ENCODE measurements at regions not wholly inside any gene's neighbourhood (a gene's known extent, or its start where the extent isn't known, plus 50 kb on each side); places are given as distances from the start of the nearest gene placed in this dataset.

DNA sequence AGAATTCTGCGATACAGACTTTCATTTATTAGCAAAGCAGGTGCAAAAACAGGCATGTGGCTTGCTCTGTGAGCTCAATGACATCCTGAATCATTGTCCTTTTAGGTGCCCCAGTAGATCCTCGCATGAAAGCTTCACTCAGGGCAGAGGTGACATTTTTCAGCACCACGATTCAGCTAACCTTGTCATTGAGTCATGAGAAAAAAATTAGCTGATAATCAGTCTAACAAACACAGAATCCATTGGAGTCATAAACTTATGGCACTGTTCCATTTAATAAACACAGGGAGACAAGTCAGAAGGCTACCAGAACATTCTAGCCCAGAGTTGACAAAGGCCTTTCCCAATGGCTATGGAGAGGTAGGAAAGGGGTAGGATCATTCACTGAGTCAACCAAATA, 104.8 kb upstream of the RAD23B start:
- no peak for TF ChIP-seq POLR2A (IDR thresholded peaks at IDR 0.05; ENCODE audit: low read depth, low read length)
- no peak for FAIRE-seq
- no peak for DNase-seq (ENCODE audit: insufficient read length, low spot score)

DNA sequence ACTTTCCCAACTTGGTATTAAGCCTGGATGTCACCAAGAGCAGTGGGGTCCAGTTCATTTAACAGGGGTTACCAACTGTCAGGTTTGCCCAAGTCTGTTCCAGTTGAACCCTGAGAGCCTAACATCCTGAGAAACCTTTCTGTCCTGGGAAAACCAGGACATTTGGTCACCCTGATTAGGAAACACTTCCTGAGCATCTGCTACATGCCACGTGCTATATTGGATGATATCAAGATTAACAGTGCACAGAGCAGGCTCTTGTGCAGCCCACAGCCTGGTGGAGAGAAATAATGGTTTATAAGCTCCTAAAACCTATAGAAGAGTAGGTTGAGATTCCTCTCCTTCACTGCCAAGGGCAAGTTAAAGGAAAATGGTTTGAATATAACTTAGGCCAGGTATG, 102.9 kb upstream of the RAD23B start:
- no peak for FAIRE-seq
- TF ChIP-seq POLR2A (IDR thresholded peaks at IDR 0.05; ENCODE audit: low read depth, low read length): no peak

DNA sequence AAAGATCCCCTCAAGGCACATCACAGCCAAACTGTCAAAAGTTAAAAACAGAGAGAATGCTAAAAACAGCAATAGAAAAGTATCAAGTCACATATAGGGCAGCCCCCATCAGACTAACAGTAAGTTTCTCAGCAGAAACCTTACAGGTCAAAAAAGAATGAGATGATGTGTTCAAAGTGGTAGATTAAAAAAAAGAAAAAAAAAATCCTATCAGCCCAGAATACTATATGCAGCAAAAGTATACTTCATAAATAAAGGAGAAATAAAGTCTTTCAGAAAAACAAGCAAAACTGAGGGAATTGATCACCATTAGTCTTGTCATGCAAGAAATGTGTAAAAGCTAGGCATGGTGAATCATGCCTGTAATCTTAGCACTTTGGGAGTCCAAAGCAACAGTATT, 99.9 kb upstream of the RAD23B start:
- peak; percentile 11 for FAIRE-seq
- DNase-seq (ENCODE audit: insufficient read length, low spot score): no peak
- no peak for TF ChIP-seq POLR2A (IDR thresholded peaks at IDR 0.05; ENCODE audit: low read depth, low read length)

More for the DNA sequence above, 102.9 kb upstream of the RAD23B start:
- no peak for DNase-seq (ENCODE audit: insufficient read length, low spot score)

DNA sequence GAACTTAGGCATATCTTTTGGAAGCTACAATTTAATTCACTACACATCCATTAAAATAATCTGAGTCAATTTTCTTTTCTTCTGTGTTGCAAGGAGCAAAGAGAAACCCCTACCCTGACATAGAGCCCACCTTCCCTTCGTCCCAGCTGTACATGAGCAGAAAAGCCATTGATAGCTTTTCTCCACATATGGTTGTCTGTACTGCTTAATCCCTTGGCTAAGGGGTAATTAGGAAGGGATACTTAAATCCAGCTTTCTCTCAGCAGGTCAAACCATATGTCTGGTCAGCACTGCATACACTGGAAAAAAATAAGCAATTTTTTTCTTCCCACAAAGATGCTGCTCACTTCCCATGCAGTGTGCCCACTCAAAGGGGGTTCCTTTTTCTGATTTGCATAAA, 94.7 kb upstream of the RAD23B start:
- no peak for FAIRE-seq

DNA sequence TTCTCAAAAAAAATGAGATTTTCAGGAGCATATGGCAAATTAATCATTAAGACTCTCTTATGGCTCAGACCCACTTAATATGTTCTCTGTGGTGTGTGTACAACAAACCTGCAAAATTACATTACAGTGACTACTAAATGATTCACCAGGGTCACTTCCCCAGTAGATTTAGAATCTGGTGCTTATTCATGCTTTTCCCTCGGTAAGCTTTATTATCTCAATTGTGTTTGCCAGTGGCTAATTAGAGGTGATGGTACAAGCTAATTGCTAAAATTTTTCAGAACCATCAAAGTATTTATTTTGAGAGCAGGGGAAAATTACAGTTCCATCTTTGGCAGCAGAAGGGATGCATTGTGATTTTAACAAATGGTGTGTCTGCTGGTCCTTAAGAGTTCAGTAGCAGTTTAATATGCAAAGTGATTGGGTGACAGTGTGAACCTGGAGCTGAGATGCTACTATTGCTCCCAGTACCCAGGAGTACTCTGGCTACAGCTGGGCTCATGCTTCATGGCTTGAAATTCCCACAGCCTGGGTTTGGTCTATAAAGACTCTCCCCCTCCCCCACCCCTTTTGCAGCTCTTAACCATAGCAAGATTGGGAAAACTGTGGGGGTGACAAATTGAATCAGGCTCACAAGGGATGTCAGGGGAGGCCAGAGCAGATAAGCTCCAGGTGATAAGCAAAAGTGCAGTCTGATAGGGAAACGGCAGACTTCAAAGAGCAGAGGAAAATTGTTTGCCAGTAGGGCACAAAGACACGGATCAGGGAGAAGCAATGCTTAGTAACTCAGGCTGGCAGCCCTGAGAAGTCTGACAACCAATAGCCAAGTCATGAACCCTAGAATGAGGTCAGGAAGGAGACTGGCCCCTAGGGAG, 92.8 kb upstream of the RAD23B start:
- FAIRE-seq (peak; percentile 98), DNase-seq (ENCODE audit: insufficient read length, low spot score) (peak; percentile 53)
- no peak for TF ChIP-seq POLR2A (IDR thresholded peaks at IDR 0.05; ENCODE audit: low read depth, low read length)

More for the DNA sequence above, 94.7 kb upstream of the RAD23B start:
- no peak for TF ChIP-seq POLR2A (IDR thresholded peaks at IDR 0.05; ENCODE audit: low read depth, low read length)
- no peak for DNase-seq (ENCODE audit: insufficient read length, low spot score)

DNA sequence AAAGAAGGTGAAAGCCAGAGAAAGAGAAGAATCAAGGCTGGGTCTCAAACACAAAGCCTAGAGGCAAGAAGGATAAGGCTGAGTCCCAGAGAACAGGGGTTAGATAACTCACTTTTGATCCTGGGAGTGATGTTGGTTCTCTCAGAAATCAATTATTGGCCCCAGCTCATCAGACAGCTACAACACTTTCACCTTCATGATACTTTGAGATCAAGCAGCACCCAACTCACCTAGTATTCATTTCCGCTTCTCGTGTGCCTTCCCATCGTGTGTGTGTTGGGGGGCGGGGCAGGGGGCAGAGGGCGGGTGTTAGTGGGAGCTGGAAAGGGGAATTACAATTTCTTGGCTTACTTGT, 92.2 kb upstream of the RAD23B start:
- no peak for TF ChIP-seq POLR2A (IDR thresholded peaks at IDR 0.05; ENCODE audit: low read depth, low read length)
- no peak for FAIRE-seq
- no peak for DNase-seq (ENCODE audit: insufficient read length, low spot score)

DNA sequence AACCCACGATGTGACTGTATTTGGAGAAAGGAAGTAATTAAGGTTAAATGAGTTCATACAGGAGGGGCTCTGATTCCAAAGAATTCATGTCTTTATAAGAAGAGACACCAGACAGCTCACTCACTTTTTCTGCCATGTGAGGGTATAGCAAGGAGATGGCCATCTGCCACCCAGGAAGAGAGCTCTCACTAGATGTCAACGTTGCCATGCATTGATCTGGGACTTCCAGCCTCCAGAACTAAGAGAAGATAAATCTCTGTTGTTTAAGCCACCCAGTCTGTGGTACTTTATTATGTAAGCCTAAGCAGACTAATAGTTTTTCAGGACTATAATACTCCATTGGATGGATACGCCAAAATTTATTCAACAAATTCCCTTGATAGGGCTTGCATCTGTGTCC, 89.8 kb upstream of the RAD23B start:
- DNase-seq (ENCODE audit: insufficient read length, low spot score) (no peak), FAIRE-seq (no peak)
- no peak for TF ChIP-seq POLR2A (IDR thresholded peaks at IDR 0.05; ENCODE audit: low read depth, low read length)

DNA sequence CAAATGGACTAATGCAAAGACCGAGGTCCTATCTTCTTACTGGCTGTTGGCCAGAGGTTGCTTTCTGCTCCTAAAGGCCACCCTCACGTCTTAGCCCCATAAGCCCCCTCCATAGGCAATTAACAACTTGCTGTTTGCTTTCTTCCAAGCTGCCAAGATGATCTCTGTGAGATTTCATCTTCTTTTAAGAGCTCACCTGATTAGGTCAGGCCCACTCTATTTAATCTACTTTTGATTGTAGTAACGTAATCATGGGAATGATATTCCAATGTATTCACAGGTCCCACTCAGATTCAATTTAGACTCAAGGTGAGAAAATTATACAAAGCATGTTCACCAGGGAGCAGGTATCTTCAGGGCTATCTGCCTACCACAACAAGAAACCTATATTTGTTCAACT, 84.4 kb upstream of the RAD23B start:
- no peak for TF ChIP-seq POLR2A (IDR thresholded peaks at IDR 0.05; ENCODE audit: low read depth, low read length)
- no peak for FAIRE-seq
- no peak for DNase-seq (ENCODE audit: insufficient read length, low spot score)

DNA sequence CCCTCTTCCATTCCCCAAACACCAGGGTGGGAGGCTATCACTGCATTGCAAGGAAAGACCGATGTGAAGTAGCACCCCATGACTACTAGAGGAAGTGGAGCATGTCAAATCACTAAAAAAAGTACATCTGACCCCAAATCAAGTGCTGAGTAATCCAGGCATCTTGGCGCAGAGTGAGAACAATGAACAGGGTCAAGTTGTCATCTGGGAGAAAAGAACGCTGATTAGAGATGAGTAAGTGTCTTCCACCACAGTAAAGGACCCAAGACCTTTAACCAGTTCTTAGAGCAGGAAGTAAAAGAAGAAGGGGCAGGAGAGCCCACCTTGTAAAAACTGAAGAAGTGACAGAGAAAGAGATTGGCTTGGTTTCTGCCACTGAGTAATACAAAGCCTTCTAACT, 75.0 kb upstream of the RAD23B start:
- DNase-seq (ENCODE audit: insufficient read length, low spot score) (no peak), FAIRE-seq (no peak)
- no peak for TF ChIP-seq POLR2A (IDR thresholded peaks at IDR 0.05; ENCODE audit: low read depth, low read length)

DNA sequence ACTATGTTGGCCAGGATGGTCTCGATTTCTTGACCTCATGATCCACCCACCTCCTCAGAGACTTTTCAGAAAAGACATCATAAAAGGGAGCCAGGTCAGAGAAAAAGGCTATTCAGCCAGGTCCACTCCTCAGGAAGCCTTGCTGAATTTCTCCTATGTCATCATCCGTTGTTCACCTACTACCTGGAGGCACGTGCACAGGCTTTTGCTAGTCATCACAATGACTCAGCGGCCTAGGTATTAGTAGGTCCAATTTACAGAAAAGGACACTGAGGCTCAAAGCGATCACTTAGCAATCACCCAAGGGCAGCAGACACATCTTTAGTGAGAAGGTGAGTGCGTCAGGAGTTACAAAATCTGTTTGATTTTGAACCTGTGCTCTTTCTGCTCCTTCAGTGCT, 72.3 kb upstream of the RAD23B start:
- no peak for TF ChIP-seq POLR2A (IDR thresholded peaks at IDR 0.05; ENCODE audit: low read depth, low read length)
- no peak for DNase-seq (ENCODE audit: insufficient read length, low spot score)
- FAIRE-seq: no peak

DNA sequence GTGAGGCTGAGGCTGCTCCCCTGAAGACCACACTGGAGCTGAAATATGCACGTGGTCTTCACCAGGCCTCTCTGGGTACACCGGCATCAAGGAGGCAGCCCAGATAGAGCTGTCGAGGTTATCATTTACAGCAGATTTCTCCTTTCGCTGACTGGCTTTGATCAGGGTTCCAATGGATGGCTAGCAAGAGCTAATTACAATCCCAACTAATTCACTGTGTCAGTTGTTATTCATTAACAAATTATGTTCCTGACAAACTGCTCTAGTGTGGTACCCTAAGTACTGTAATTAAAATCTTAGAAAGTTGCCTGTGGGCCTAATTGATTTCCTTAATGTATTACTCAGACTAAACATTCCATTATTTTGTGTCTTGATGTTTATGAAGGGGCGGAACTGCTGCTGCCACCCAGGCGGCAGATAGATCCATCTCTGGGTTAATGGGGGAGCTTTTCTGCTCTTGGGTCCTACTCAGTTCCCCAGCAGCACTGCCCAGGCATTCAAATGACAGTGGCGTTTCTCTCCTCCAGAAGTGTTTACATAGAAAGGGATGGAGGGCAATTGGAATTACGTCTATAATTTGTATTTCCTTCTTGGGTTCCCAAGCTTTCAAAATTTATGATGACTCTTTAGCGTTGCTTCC, 71.7 kb upstream of the RAD23B start:
- no peak for DNase-seq (ENCODE audit: insufficient read length, low spot score)
- TF ChIP-seq POLR2A (IDR thresholded peaks at IDR 0.05; ENCODE audit: low read depth, low read length): no peak
- FAIRE-seq: no peak

DNA sequence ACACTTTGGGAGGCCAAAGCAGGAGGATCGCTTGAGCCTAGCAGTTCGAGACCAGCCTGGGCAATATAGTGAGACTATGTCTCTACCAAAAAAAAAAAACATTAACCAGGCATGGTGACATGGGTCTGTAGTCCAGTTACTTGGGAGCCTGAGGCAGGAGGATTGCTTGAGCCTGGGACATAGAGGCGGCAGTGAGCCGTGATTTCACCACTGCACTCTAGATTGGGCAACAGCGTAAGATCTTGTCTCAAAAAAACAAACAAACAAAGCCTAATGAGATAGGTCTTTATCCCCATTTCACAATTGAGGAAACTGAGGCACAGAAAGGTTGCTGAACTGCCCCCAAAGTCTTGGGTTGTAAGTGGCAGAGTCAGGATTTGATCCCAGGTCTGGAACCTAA, 70.5 kb upstream of the RAD23B start:
- FAIRE-seq (no peak), DNase-seq (ENCODE audit: insufficient read length, low spot score) (no peak)
- TF ChIP-seq POLR2A (IDR thresholded peaks at IDR 0.05; ENCODE audit: low read depth, low read length): no peak

DNA sequence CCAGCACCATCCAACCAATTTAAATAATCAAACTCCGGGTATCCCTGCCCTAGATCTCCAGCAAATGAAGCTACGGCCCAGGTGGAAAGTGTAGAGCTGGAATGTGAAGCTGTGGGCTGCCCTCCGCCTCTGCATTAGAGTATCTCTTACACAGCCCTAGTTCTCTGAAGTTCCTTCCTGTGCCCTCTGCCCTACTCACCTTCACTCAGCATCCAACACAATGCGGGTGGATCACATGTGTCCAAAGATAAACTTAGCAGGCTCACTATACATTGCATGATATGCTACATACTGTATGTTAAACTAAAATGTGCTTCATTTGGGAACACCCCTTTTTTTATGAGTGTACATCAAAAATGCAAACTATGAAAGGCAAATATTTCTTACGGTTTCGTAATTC, 70.0 kb upstream of the RAD23B start:
- TF ChIP-seq POLR2A (IDR thresholded peaks at IDR 0.05; ENCODE audit: low read depth, low read length): no peak
- DNase-seq (ENCODE audit: insufficient read length, low spot score): no peak
- FAIRE-seq: no peak

DNA sequence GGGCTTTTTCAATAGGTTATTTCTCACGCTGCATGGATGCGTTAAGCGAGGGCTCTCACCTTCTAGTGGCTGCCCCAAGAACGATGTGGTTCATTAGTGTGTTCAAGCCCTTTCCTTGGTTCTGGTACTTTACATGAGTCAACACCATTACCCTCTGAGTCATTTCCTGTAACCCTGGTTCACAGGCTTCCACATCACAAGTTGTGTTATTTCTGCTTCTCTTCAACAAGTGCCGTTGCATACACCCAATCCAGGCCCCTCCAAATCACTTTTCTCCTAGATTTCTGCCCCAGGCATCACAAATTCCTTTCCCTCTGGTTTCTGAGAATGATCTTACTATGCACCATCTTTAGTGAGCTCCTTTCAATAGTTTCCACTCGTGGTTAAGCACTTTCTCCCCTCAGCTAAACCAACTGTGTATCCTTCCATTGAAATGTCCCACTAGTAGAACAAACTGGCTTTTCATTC, 69.5 kb upstream of the RAD23B start:
- peak; percentile 99 for FAIRE-seq
- no peak for TF ChIP-seq POLR2A (IDR thresholded peaks at IDR 0.05; ENCODE audit: low read depth, low read length)
- peak; percentile 86 for DNase-seq (ENCODE audit: insufficient read length, low spot score)

DNA sequence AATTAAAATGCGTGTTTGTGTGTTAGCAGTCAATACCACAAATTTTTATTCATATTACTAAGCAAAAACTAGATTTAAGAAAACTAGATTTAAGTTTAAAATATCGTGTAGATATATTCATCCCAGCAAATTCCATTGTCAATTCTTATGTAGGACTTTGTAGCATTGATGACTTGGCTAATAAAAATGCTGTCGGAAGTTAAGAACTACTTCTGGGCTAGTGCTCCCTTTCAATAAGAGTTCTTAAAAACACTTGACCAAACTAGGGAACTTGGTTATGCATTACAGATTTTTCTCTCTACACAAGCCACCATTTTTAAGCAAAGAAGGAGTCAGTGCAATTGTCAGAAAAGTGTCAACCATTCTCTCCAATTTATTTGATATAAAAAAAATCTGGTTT, 68.7 kb upstream of the RAD23B start:
- DNase-seq (ENCODE audit: insufficient read length, low spot score) (no peak), FAIRE-seq (no peak)
- no peak for TF ChIP-seq POLR2A (IDR thresholded peaks at IDR 0.05; ENCODE audit: low read depth, low read length)
